Activated CD8-positive, alpha-beta memory T cell treated with anti-CD3 and anti-CD28 coated beads for 1 hour (primary cell): ENCODE measurements at regions not wholly inside any gene's neighbourhood (a gene's known extent, or its start where the extent isn't known, plus 50 kb on each side); places are given as distances from the start of the nearest gene placed in this dataset.
"Not testable (repeated sequence)": the region's sequence is repeated elsewhere in the genome, so short reads cannot be mapped to it uniquely, and the experiment has no call there.

Experiments
- DNase-seq, 2 donors: peaks; one replicate each; pipeline ENCODE4 v3.0.0-alpha.2; 2020; ENCODE audit warnings: low read depth in 1 of 2; ENCODE audit errors: extremely low read depth in 1 of 2

GRCh38 chr14:87020106-87020505 is 972.9 kb downstream of the GALC start:
- DNase-seq = not testable (repeated sequence)

- no peak for DNase-seq
These were observed 974.7 kb downstream of the GALC start for GRCh38 chr14:87018294-87018693.

- no peak for DNase-seq
These were observed 975.6 kb downstream of the GALC start for GRCh38 chr14:87017335-87017734.

GRCh38 chr14:87014856-87015255 is 978.1 kb downstream of the GALC start:
- no peak for DNase-seq

GRCh38 chr14:87013583-87013982 is 979.4 kb downstream of the GALC start:
- no peak for DNase-seq

GRCh38 chr14:87008965-87009364 is 984.0 kb downstream of the GALC start:
- no peak for DNase-seq

GRCh38 chr14:87005280-87005679 is 987.7 kb downstream of the GALC start:
- DNase-seq = no peak

- DNase-seq = no peak
These were observed 990.2 kb downstream of the GALC start for GRCh38 chr14:87002776-87003175.

GRCh38 chr14:87001333-87001732 is 991.6 kb downstream of the GALC start:
- DNase-seq = no peak

GRCh38 chr14:87000081-87000480 is 992.9 kb downstream of the GALC start:
- no peak for DNase-seq

GRCh38 chr14:86999036-86999435 is 993.9 kb downstream of the GALC start:
- DNase-seq = no peak

- DNase-seq = no peak
These were observed 995.7 kb downstream of the GALC start for GRCh38 chr14:86997271-86997670.

GRCh38 chr14:86990396-86990795 is 1002.6 kb downstream of the GALC start:
- DNase-seq = no peak

GRCh38 chr14:86989285-86989684 is 1003.7 kb downstream of the GALC start:
- DNase-seq = no peak

- DNase-seq = no peak
These were observed 1005.0 kb downstream of the GALC start for GRCh38 chr14:86987966-86988365.

GRCh38 chr14:86973177-86973576 is 1019.8 kb downstream of the GALC start:
- no peak for DNase-seq

- DNase-seq = no peak
These were observed 1021.7 kb downstream of the GALC start for GRCh38 chr14:86971292-86971691.

- no peak for DNase-seq
These were observed 1031.8 kb downstream of the GALC start for GRCh38 chr14:86961106-86961716.

GRCh38 chr14:86955771-86956354 is 1037.1 kb downstream of the GALC start:
- DNase-seq = no peak

GRCh38 chr14:86954623-86955022 is 1038.4 kb downstream of the GALC start:
- DNase-seq = no peak

GRCh38 chr14:86946446-86946845 is 1046.5 kb downstream of the GALC start:
- no peak for DNase-seq

- DNase-seq = no peak
These were observed 1048.5 kb downstream of the GALC start for GRCh38 chr14:86944434-86944833.
